GM12878 (cell line): ENCODE measurements at regions not wholly inside any gene's neighbourhood (a gene's known extent, or its start where the extent isn't known, plus 50 kb on each side); places are given as distances from the start of the nearest gene placed in this dataset.

Experiments used
- ATAC-seq: fragments of 200-7000 bp; cut with Tn5 transposase; 3 replicates; pipeline ENCODE4 v1.9.1; 2020; ENCODE audit warnings: mild to moderate bottlenecking, moderate library complexity
- BruUV-seq: library from RNA; stranded (reverse); fragments of 400-500 nt; replicated peaks from 2 replicates; lab custom pipeline; 2021; lab: Mats Ljungman, UMichigan
- CTCF ChIA-PET: fragments of 300-600 bp; sonication (Branson Sonifier 250); formaldehyde crosslinking; extraction: SDS; loops from one replicate; lab custom pipeline; 2021; ENCODE audit warnings: inconsistent platforms; lab: Yijun Ruan, JAX
- POLR2A ChIA-PET: fragments of 350-600 bp; formaldehyde crosslinking; extraction: SDS; loops from one replicate; lab custom pipeline; 2021; ENCODE audit warnings: inconsistent platforms; lab: Charles Lee
- RAD21 ChIA-PET: fragments of 300-600 bp; sonication (Branson Sonifier 250); formaldehyde crosslinking; loops from one replicate; lab custom pipeline; 2023; ENCODE audit warnings: antibody characterized with exemption; ENCODE audit not compliant: unreplicated experiment; lab: Charles Lee
- SMC1A ChIA-PET: fragments of 300-600 bp; sonication (Branson Sonifier 250); formaldehyde crosslinking; loops from one replicate; lab custom pipeline; 2023; ENCODE audit not compliant: unreplicated experiment, uncharacterized antibody; lab: Charles Lee
- DNase-seq: peaks from one replicate; pipeline ENCODE4 v3.0.0-alpha.2; 2011; ENCODE audit warnings: low read depth, low spot score
- FAIRE-seq: peaks from 3 replicates; lab custom pipeline; 2011; peaks lifted over from hg19 to GRCh38; lab: Jason Lieb, UNC
- H2AFZ ChIP-seq: 2 replicates; pipeline ENCODE4 v1.6.0; 2011; ENCODE audit warnings: low read depth, low read length, control low read depth; ENCODE audit not compliant: control insufficient read depth
- H3K27ac ChIP-seq: 2 replicates; pipeline ENCODE4 v1.5.1; 2011; ENCODE audit warnings: control low read depth; ENCODE audit not compliant: control insufficient read depth, insufficient read depth
- H3K27me3 ChIP-seq, 2 experiments: replicated peaks in 1 of 2; 2 replicates each; pipeline versions ENCODE4 v1.6.0 to v1.6.1; 2011; ENCODE audit warnings: low read length in 1 of 2; ENCODE audit not compliant: control insufficient read depth in 2 of 2, insufficient read depth in 2 of 2
- H3K36me3 ChIP-seq, 2 experiments: 2 replicates each; pipeline ENCODE4 v1.5.1; 2011; ENCODE audit warnings: low read length in 1 of 2; ENCODE audit not compliant: control insufficient read depth in 2 of 2, insufficient read depth in 2 of 2
- H3K4me1 ChIP-seq: 2 replicates; pipeline ENCODE4 v1.6.1; 2011; ENCODE audit warnings: mild to moderate bottlenecking, low read length, moderate library complexity, mixed read lengths; ENCODE audit not compliant: control insufficient read depth, insufficient read depth
- H3K4me2 ChIP-seq: 2 replicates; pipeline ENCODE4 v1.6.0; 2011; ENCODE audit warnings: control low read depth; ENCODE audit not compliant: control insufficient read depth, insufficient read depth
- H3K4me3 ChIP-seq: fragments of 200-600 bp; sonication (generic); 2 replicates; pipeline ENCODE4 v1.5.1; 2016
- H3K79me2 ChIP-seq: 2 replicates; pipeline ENCODE4 v1.6.0; 2011; ENCODE audit warnings: low read length; ENCODE audit not compliant: control insufficient read depth, insufficient read depth
- H3K9ac ChIP-seq: 2 replicates; pipeline ENCODE4 v1.8.0; 2011; ENCODE audit warnings: low read length, control low read depth, mixed read lengths; ENCODE audit not compliant: control insufficient read depth, insufficient read depth
- H3K9me3 ChIP-seq: replicated peaks from 3 replicates; pipeline ENCODE4 v1.5.1; 2011; ENCODE audit warnings: mild to moderate bottlenecking, low read length; ENCODE audit not compliant: control insufficient read depth, insufficient read depth
- H4K20me1 ChIP-seq: 2 replicates; pipeline ENCODE4 v1.6.0; 2011; ENCODE audit not compliant: control insufficient read depth, insufficient read depth
- ASH2L ChIP-seq: fragments of 300-600, 200-600 bp; sonication (generic); IDR thresholded peaks from 2 replicates; pipeline ENCODE4 v1.6.1; 2017; ENCODE audit warnings: low read depth, mild to moderate bottlenecking, borderline replicate concordance
- BACH1 ChIP-seq: fragments of 450-650 bp; IDR thresholded peaks from 2 replicates; pipeline ENCODE4 v1.6.1; 2017; ENCODE audit warnings: mild to moderate bottlenecking, borderline replicate concordance
- IKZF1 ChIP-seq: fragments of 450-650 bp; conservative IDR thresholded peaks from 2 replicates; pipeline ENCODE4 v1.6.1; 2017; ENCODE audit warnings: antibody characterized with exemption, mild to moderate bottlenecking
- IRF4 ChIP-seq: IDR thresholded peaks from 2 replicates; pipeline ENCODE4 v1.6.1; 2011; ENCODE audit warnings: low read depth, low read length
- JUNB ChIP-seq: IDR thresholded peaks from 2 replicates; pipeline ENCODE4 v1.6.1; 2016; ENCODE audit warnings: antibody characterized with exemption, mild to moderate bottlenecking
- MLLT1 ChIP-seq: fragments of 450-650 bp; IDR thresholded peaks from 2 replicates; pipeline ENCODE4 v1.6.1; 2016; ENCODE audit warnings: mild to moderate bottlenecking
- NFYB ChIP-seq: IDR thresholded peaks from 2 replicates; pipeline ENCODE4 v1.6.1; 2011; ENCODE audit warnings: low read depth, mild to moderate bottlenecking, low read length, improper control_type of control experiment, moderate library complexity; ENCODE audit not compliant: insufficient read depth
- PML ChIP-seq: IDR thresholded peaks from 2 replicates; pipeline ENCODE4 v1.6.1; 2012; ENCODE audit warnings: low read length, inconsistent platforms
- POU2F2 ChIP-seq: IDR thresholded peaks from 3 replicates; pipeline ENCODE4 v1.6.1; 2011; ENCODE audit warnings: low read depth, mild to moderate bottlenecking, low read length, borderline replicate concordance
- RAD51 ChIP-seq: fragments of 450-650 bp; IDR thresholded peaks from 2 replicates; pipeline ENCODE4 v1.6.1; 2016; ENCODE audit warnings: moderate library complexity, mild to moderate bottlenecking, inconsistent platforms
- SP1 ChIP-seq: IDR thresholded peaks from one replicate; pipeline ENCODE4 v1.6.1; 2011; ENCODE audit warnings: low read depth, low read length
- ZBTB11 ChIP-seq: fragments of 450-650 bp; formaldehyde crosslinking; IDR thresholded peaks from 2 replicates; pipeline ENCODE4 v1.5.0; 2022; ENCODE audit warnings: mild to moderate bottlenecking, missing genetic modification characterization
- WGBS: methylation state at CpG from one replicate; pipeline ENCODE4 v1.1.6; 2016; ENCODE audit warnings: low lambda C conversion rate; ENCODE audit not compliant: insufficient replicate concordance, insufficient coverage; ENCODE audit errors: missing lambda C conversion rate; 5-methylcytosine and 5-hydroxymethylcytosine counted together
- in situ Hi-C: fragments of 300-500 bp; cut with MboI; formaldehyde crosslinking; loops from 9 replicates; pipeline ENCODE4 v1.14.3; 2018; ENCODE audit warnings: mixed read lengths
- intact Hi-C: fragments of 100-400 bp; cut with micrococcal nuclease; formaldehyde crosslinking; loops from one replicate; pipeline ENCODE4 v1.14.2; 2022; ENCODE audit not compliant: unreplicated experiment

GRCh38 chr16:51834794-51835193 lies 683.7 kb upstream of the SALL1 start (continued):
- TF ChIP-seq BACH1 (no peak), ASH2L (no peak), IKZF1 (no peak), PML (no peak)

- POLR2A ChIA-PET, result no interaction called here
- CTCF ChIA-PET, result interaction anchor here (1.4 kb wide), 1 partner anchor 16 kb away, joined by 3 read pairs; no protein-coding TSS in a partner anchor
- RAD21 ChIA-PET, result interaction anchor here (0.7 kb wide), 1 partner anchor 943 kb away, joined by 3 read pairs; no protein-coding TSS in a partner anchor
- Histone ChIP-seq H4K20me1 (no peaks in the 10 kb centered on the region), H3K9ac (no peak overlapping the region), H3K27me3 (no peaks in the 10 kb centered on the region), H3K4me2 (no peak overlapping the region), H3K9me3 (no peaks in the 10 kb centered on the region), H3K79me2 (no peaks in the 10 kb centered on the region), H3K36me3 (no peaks in the 10 kb centered on the region), H3K4me1 (no peaks in the 10 kb centered on the region), H2AFZ (no peak overlapping the region), H3K27ac (no peak overlapping the region), H3K4me3 (no peak overlapping the region)
- DNase-seq (no peak), FAIRE-seq (no peak), ATAC-seq (no peak)
- BruUV-seq, result no TSS peak
- WGBS, result 20% methylated on average over 10 of the region's 10 CpGs
- in situ Hi-C loops, result no loop called here
- intact Hi-C loops, result no loop called here
- TF ChIP-seq POU2F2 (no peak), NFYB (no peak), RAD51 (no peak), SP1 (no peak), MLLT1 (no peak), PML (no peak), JUNB (no peak), ZBTB11 (no peak), IRF4 (no peak)
- SMC1A ChIA-PET, result no interaction called here
These were observed 683.1 kb upstream of the SALL1 start for GRCh38 chr16:51834133-51834532.
